GM03348 (cell line): ENCODE measurements at regions not wholly inside any gene's neighbourhood (a gene's known extent, or its start where the extent isn't known, plus 50 kb on each side); places are given as distances from the start of the nearest gene placed in this dataset.
"Not testable (repeated sequence)": the region's sequence is repeated elsewhere in the genome, so short reads cannot be mapped to it uniquely, and the experiment has no call there.

Source experiments
- DNase-seq: peaks from one replicate; pipeline ENCODE4 v3.0.0; 2012; ENCODE audit warnings: low spot score

DNA sequence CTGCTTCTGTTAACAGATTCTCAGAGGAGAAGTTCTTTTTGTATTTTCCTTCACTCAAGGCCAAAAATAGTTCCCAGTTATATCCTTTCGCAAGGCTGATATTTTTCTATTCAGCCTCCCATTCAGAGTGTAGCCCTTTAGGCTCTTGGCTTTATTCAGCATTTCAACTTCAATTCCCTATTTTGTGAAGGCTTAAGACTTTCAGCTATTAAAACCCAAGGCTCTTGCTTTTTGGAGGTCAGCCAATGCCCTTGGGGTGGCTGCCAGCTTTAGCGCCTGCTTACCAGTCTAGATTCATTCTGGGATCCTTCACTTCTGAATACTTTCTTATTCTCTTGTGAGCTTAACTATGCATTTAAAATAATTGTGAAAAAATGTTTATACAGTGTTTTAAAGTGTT is 57.3 kb upstream of the ADGRA3 start:
- DNase-seq, result no peak

DNA sequence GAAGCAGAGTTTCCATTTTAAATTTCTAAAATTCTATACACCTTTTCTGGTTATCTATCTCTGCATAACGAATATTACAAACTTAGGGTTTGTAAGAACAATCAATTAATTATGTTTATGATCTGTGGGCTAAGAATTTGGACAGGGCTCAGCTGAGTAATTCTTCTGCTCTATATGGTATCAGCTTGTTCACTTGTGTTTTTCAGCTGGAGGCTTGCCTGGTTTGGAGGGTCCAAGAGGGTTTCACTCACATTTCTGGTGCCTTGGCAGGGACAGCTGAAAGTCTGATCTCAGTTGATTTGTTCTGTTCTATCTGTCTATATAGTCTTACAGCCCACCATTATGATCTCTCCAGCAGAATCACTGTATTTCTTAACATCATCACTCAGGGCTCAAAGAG is 57.8 kb upstream of the ADGRA3 start:
- DNase-seq, result no peak

DNA sequence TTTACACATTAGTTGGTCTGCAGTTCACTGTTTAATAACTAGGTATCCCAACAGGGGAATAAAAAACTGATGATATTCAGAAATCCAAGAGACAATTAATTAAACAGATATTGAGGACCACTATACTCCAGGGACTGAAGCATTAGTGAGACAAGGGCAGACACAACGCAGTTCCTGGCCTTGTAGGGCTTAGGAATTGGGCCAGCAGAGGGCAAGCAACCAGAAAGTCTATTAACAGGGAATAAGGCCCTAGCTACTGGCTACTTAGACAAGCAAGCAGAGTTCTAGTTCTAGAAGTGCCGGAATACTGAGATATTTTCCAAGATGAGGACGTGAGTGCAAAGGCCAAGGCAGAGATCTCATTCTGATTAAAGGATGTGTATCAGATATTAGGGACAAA is 58.6 kb upstream of the ADGRA3 start:
- DNase-seq, result no peak

DNA sequence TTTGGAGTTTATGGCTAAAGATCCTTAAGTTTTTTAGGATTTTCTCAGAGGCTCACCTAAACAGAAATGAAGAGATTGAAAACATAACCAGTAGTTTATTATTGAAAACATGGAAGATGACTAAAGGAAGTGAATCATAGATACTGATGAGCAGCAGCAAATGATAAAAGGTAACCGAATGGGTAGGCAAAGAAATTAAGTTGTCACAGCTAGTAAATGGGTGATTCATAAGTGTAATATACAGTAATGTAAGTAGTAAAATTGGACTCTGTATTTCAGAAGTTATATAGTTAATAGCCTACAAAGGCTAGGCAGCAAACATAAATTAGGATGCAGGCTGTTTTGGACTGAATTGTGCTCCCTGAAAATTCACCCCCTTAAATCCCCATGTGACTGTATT is 59.0 kb upstream of the ADGRA3 start:
- DNase-seq, result no peak

- DNase-seq, result no peak
Measured at GRCh38 chr4:22587253-22587652, 71.4 kb upstream of the ADGRA3 start.

- DNase-seq, result no peak
Measured at GRCh38 chr4:22593933-22594332, 78.1 kb upstream of the ADGRA3 start.

DNA sequence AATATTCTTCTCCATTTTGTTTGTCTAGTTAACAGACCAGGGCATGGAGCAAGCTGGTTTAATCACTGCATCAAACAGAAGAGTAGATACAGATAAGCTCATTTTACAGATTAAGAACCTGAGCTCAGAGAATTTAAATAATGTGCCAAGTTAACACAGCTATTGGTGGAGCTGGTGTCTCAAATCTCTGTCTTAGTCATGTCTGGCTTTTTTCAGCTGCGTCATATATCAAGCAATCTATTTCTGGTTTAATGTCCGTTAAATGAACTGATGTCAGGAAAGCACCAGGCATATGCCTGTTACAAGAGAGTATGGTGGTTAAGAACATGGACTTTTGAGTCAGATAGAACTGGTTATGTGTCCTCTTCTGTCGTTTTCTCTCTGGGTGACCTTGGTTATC is 79.8 kb upstream of the ADGRA3 start:
- DNase-seq, result no peak

- DNase-seq, result no peak
Measured at GRCh38 chr4:22596409-22596808, 80.5 kb upstream of the ADGRA3 start.

- no peak for DNase-seq
Measured at GRCh38 chr4:22597471-22597870, 81.6 kb upstream of the ADGRA3 start.

DNA sequence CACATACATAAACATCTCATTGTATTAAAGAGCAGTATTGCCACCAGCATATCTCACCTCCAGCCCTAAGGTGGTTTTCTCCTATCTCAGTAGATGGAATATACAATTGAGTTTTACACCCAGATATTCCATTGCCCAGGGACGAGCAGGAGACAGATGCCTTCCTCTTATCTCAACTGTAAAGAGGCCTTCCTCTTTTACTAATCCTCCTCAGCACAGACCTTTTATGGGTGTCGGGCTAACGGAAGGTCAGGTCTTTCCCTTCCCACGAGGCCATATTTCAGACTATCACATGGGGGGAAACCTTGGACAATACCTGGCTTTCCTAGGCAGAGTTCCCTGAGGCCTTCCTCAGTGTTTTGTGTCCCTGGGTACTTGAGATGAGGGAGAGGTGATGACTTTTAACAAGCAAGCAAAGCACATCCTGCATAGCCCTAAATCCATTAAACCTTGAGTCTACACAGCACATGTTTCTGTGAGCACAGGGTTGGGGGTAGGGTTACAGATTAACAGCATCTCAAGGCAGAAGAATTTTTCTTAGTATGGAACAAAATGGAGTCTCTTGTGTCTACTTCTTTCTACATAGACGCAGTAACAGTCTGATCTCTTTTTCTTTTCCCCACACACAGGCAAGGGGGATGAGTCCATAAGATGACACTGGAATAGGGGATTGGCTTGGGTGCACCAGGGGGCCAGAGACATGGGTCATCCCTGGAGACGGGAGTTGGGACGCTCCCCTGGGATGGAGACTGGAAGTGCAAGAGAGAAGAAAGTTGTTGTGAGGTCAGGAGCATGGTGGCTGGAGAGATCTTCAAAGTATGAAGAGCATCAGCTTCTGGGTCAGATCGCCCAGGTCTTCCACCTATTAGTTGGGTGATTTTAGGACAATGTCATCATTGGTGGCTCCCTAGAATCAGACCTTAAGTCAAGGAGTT is 82.5 kb upstream of the ADGRA3 start:
- not testable (repeated sequence) for DNase-seq

DNA sequence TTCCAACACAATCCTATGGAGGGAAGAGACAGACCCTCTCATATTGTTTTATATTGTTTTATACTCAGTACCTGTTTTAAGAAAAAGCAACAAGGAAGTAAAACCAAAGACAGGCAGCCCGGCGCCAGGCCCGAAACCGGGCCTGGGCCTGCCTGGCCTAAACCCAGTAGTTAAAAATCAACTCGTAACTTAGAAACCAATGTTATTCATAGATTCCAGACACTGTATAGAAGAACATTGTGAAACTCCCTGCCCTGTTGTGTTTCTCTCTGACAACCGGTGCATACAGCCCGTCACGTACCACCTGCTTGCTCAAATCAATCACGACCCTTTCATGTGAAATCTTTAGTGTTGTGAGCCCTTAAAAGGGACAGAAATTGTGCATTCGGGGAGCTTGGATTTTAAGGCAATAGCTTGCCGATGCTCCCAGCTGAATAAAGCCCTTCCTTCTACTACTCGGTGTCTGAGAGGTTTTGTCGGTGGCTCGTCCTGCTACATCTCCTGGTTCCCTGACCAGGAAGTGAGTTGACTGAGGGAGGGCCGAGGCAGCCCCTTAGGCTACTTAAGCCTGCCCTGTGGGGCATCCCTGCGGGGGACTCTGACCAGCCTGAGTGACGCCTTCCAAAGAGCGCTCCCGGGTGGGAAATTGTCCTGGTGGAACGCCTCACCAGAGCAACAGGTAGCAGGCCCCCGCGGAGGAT is 83.5 kb upstream of the ADGRA3 start:
- DNase-seq, result not testable (repeated sequence)

- DNase-seq, result not testable (repeated sequence)
Measured at GRCh38 chr4:22599929-22600432, 84.1 kb upstream of the ADGRA3 start.

DNA sequence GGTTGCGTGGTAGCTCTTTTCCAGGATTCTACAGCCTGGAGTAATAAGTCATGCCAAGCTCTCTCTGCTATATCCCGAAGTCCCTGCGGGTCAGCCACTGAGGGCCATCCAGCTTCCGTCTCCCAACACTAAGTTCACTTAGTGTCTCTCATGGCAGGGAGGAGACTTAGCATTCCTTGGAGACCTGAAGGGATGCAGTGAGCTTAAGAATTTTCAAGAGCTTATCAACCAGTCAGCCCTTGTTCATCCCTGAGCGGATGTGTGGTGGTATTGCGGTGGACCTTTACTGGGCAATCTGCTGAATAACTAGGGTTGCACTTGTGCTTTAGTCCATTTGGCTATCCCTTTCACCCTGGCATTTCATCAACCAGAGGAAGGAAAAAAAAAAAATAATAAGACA is 85.8 kb upstream of the ADGRA3 start:
- DNase-seq, result not testable (repeated sequence)

DNA sequence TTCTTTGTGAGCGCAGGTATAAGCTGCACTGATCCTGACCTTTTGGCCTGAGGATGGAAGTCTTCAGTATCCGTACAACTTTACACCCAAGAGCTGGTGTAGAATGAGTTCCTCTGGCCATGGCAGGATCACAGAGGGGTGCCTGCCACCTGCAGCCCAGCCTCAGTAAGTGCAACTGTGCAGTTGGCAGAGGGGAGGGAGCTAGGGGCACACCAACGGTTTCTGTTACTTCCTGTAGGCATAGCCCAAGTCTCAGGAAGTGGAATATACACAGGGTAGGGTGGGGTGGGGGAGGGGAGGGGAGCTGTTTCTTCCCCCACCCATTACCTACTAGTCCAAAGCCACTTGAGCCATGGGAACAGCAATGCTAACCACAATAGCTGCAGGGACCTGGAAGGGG is 85.4 kb upstream of the GBA3 start:
- peak; percentile 41 for DNase-seq

DNA sequence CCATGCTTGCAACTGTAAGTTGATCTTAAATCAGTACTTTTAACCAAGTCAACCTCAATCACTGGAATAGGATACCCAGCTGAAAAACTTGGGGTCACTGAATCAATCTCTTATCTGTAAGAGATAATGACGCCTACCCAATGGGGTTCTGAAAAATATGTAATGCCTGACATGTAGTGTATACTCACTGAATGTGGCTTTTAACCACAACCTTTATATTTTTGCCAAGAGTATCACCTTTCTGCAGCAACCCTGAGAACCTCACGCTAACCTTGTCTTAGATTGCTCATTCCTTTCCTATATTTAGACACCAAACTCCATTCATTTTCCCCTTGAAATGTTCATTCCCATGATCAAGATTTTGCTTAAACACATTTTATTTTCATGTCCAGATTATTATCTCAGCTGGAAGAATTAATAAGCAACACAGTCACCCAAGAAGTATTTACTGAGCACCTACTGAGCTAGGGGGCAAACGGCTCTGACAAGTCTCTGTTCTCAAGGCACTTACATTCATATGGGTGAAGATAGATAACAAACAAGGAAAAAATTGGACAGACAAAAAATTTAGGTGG is 82.7 kb upstream of the GBA3 start:
- not testable (repeated sequence) for DNase-seq

GRCh38 chr4:22614114-22614513 is 78.6 kb upstream of the GBA3 start:
- no peak for DNase-seq

GRCh38 chr4:22616516-22616915 is 76.2 kb upstream of the GBA3 start:
- DNase-seq, result no peak

- not testable (repeated sequence) for DNase-seq
Measured at GRCh38 chr4:22620144-22620543, 72.6 kb upstream of the GBA3 start.

- not testable (repeated sequence) for DNase-seq
Measured at GRCh38 chr4:22621970-22622369, 70.8 kb upstream of the GBA3 start.

DNA sequence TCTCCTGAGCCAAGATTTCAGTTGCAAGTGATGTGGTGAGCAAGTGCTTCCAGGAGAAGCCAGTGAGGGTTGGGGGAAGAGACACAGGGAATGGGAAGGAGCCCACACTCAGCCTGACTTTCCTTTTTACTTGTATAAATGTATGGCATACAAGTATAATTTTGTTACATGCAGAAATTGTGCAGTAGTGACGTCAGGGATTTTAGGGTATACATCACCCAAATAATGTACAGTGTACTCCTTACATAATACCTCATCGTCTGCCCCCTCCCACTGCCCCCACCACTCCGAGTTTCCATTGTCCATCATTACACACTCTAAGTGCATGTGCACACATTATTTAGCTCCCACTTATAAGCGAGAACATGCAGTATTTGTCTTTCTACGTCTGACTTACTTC is 68.7 kb upstream of the GBA3 start:
- DNase-seq, result not testable (repeated sequence)

GRCh38 chr4:22625311-22625710 is 67.4 kb upstream of the GBA3 start:
- no peak for DNase-seq

GRCh38 chr4:22627851-22628250 is 64.9 kb upstream of the GBA3 start:
- DNase-seq, result not testable (repeated sequence)
